GM19438 (cell line): ENCODE measurements at regions not wholly inside any gene's neighbourhood (a gene's known extent, or its start where the extent isn't known, plus 50 kb on each side); places are given as distances from the start of the nearest gene placed in this dataset.

Source experiments
- ATAC-seq: cut with Tn5 transposase; IDR thresholded peaks from one replicate; pipeline ENCODE4 v1.9.1; 2021; ENCODE audit warnings: low read depth; ENCODE audit not compliant: unreplicated experiment

DNA sequence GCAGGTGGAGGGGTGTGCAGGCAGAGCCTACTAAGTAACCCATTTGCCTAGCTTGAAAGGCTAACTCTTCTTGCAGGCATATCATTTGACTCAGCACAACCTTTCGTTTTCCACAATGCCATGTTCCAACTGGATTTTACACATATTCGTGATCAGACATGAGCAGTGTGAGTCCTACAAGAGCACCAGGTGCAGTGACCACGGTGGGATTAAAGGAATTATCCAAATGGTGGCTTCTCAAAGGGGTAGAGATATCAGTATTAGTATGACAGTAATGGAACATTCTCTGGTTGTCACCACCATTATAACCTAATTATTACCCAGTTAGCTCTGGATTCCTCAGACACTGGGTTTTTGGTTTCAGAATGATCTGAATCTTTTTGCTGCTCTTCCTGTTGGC, 323.5 kb downstream of the LMO4 start:
- ATAC-seq, result no peak

DNA sequence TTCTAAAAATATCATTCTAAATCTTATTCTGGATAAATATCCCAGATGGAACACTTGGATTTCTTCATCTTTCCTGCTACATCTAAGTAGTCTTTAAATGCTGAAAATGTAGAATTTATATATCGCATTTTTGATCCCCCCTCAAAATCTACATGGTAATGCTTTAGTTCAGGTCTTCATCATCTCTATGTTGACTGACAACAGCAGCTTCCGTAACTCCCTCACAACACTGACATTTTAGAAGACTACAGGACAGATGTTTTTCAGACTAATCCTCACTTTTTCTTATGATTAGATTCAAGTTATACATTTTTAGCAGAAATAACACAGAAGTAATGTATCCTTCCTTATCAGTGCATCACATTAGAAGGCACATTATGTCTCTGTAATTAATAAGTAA, 336.5 kb downstream of the LMO4 start:
- no peak for ATAC-seq

DNA sequence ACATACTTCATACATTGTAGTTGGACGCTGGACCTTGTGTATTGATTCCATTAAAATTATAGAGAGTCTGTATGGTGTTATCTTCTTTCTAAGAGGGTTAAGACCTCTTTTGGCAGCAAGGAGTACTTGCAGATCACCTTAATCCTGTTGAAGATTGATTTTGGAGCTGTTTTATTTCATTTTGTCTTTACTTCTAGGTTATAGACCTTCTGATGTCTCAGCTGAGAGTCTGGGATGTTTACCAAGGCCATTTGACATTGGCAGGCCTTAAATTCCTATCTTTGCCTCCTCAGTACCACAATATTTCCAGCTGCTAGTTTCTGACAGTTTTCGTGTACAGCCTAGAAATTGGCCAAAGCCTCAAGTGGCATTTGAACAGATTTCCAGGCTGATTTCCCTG, 338.0 kb downstream of the LMO4 start:
- ATAC-seq, result no peak

DNA sequence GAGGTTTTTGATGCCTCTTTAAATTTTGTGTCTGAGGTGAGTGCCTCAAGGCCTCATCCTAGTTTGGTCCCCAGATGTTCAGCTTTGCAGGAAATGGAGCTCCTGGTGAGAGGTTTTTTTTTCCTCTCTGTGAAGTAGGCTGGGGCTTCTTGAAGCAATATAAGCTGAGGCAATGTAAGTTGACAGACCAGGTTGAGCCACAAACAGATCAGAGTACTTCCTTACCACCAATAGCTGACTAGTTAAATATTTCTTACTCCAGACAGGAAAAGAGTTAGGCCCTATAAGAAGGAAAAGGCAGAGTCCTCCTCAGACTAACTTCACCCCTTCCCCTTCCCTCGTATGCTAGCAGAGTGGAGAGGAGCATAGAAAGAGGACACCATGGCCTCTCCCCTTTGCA, 341.0 kb downstream of the LMO4 start:
- no peak for ATAC-seq

DNA sequence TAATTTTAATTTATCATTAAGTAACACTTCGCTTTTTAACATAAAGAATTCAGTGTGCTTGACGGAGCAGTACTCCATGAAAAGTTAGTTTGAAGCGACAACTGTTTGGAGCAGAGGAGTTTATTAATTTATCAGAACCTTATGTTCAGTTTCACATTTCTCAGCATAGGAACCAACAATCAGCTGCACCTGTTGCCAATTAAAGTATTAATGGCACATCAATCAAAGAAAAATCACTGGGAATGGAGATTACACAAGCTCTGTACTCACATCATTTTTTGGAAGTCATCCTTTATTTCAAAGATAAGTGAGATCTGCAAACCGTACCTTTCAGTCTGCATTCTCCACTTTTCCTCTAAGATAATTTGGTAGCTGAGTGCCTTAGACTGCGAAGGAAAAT, 344.6 kb downstream of the LMO4 start:
- no peak for ATAC-seq

DNA sequence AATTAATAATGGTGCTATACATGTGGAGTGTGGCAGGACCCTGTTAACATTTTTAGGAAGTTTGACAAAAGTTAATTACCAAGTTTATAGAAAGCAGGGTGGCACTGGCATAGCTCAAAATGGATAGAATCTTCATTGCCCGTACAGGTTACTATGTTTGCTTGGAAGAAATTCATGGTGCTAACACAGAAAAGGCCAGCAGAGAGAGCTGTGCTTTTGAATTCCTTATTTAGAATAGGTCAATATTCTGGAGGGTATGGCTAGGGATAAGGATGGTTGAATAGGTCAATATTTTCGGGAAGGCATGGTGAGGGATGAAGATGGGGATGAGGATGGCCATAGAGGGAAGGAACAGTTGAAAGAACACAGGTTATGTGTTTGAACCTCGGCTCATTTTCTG, 345.1 kb downstream of the LMO4 start:
- no peak for ATAC-seq

DNA sequence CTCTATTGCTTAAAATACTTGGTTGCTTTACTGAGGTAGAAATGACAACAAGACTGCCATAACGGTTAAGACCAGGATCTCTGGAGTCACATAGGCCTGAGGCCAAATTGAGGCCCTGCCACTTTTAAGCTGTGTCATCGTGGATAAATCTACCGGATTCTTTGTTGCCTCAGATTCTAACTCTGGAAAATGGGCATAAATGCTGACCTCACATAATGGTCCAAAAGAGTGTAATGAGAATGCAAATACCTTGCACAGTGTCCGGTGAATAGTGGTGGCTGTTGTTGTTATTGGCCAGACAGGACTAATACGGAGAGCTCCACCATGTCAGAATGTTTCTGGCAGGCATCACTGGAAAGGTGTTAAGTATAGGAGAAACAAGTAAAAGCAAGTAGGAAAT, 346.1 kb downstream of the LMO4 start:
- ATAC-seq, result no peak

DNA sequence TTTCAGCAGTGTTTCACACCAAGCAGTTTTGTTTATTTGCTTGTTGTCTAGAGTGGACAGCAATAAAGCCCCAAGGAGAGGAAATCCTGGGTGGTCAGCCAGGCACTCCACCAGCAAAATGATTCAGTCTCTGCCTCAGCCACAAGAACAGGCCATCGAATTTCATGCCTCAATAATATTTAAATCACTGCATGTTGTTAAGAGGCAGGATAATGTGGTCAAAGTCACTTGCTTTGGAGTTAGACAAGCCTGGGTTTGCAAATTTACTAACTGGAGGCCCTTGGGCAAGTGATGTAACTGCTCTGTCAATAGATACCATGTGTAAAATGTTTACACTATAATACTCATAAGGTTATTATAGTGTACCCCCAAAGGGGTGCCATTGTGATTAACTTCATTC, 349.6 kb downstream of the LMO4 start:
- no peak for ATAC-seq

DNA sequence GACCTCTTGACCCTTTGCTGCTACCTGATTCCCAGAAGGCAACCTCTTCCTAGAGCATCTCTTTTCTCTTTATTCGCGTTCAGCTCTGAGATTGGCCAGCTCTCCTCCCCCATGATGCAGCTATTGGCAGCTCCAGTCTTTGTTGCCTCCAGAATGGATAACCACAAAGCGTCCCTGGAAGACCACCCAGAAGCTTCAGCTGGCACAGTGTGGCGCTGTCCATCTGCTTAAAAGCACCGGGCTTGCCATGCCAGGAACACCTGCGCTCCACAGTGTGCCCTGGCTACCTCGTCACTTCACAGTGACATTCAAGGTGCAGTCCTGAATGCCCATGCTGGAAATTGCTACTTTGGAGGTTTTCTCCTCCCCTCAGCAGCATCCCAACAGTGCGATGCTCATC, 353.9 kb downstream of the LMO4 start:
- no peak for ATAC-seq

DNA sequence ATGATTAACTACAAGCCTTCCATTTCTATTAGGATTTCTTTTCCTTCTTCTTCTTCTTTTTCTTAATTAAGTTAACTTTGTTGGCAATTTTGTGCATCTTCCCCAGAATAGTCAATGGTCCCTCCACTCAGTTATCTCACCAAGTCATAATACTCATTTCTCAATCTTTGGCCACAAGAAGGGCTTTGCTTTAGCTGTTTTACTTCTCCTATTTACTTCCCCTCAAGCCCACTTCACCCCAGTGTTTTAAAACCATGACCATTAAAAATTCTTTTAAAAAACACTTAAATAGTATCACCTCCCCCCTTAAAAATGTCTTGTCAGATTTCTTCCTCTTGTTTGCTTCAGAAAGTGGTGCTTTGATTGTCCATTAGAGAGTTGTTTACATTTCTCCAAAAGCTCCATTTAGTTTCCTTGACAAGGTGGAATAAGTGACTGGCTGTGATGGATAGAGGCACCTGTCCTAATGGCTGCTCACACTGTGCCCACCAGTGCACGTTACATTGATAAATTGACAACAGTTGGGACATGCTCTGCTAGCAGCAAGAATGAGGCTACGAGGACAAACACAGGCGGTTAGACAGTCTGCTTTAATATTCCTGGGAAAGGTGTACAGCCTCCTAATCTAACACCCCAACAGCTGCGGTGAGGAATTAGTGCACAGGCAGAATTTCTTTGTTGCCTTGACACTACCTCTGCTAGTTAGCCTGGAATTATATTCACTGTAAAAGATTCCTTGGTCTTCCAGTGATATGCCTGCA, 354.7 kb downstream of the LMO4 start:
- ATAC-seq, result no peak

DNA sequence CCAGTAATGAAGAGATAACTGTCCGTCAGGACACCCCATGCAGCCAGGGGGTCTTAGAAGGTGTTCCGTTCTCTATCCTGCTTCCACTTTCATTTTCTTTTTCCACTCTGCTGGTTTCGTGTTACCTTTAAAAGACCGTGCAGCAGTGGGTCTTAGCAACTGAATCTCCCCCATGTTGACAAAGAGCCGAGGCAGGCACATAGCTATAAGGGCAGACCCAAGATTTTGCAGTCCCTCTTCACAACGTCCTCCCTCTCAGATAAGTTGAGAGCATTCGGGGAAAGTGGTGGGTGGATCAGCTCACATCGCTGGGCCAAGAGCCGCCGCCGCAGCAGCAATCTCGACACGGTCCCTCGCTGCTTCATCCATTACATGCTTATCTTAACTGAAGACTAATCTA, 355.5 kb downstream of the LMO4 start:
- no peak for ATAC-seq

DNA sequence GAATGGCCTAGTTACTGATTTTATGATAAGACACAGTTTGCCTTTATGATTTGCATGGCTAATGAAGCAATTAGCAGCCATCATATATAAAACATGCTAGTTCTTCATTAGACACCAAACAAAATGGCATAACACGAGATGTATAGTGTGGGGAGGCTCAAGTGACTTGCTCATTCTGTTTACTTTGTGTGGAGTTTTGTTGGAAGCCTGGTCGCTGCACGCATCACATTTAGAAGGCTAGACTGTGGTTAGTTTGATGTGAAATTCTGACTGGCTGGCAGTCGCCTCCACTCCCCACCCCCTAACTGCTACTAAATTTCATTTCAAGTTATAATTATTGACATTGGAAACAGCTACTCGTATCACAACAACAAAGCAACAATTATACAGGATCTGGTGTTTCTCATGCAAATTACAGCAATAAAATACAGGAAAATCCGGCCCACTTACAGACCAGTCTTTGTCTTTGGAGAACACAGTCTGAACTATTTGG, 356.1 kb downstream of the LMO4 start:
- ATAC-seq, result no peak

DNA sequence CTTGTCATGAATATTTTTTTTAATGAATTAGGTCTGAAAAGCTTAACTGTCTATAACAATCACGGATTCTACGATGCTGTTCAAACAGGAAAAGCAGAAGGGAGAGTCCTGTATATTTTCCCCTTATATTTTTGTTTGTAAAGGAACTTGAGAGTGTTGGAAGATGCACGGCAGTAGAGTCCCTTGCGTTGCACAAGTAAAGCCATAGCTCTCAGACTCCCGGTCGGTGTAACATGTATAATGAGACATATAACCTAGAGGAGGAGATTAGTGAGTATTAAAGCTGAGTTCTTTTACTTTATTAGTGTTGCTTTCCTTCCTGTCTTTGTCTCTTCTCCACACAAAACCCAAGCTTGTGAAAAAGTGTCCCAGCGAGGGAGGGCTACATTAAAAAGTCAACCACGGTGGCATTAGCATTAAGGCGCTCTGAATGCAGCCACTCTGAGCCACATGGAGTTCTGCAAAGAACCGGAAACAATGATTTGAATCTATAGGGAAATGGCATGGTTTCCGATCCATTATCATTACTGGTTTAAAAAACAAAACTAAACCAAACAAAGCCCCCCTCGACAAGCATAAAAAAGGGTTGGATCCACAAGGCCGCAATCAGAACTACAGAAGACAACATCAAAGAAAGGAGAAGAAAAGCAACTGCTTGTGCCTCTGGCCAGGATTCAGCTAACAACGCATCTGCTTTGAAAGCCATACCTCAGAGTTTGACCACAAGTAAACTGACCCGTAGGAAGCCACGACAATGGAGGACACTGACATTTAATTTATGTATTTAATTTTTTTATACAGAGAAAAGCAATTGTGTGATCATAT, 356.8 kb downstream of the LMO4 start:
- ATAC-seq, result no peak

DNA sequence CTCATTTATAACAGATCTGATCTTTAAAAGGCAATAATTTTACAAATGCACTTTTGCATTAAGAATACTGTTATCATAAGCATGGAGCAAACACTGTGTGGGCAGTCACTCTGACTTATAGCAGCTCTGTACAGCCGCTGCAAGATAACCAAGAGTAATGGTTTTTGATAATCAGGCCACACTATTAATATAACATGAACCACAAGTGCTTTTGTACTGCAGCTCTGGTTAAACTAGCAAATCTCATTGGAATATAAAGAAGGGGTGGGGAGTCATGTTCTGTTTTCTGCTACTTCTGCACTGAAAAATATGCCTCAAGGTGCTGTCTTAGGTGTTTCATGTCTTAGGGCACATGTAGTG, 357.4 kb downstream of the LMO4 start:
- ATAC-seq, result no peak

DNA sequence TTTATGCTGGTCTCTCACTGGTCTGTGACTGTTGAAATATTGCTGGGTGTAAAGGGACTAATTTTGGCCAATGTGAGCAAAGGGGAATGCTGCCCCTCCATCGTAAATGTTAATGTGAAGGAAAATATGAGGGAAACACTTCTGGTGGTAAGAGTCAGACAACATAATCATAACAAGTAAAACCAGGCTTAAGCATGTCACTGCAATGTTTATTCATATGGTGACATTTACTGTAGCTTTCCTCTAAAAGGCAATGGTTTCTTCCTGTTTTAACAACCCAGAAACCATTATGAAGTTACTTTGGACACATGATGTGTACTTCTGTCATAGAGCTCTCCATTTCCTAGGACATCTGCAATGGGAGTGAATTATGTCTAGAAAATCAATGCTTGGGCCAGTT, 358.0 kb downstream of the LMO4 start:
- ATAC-seq, result no peak

DNA sequence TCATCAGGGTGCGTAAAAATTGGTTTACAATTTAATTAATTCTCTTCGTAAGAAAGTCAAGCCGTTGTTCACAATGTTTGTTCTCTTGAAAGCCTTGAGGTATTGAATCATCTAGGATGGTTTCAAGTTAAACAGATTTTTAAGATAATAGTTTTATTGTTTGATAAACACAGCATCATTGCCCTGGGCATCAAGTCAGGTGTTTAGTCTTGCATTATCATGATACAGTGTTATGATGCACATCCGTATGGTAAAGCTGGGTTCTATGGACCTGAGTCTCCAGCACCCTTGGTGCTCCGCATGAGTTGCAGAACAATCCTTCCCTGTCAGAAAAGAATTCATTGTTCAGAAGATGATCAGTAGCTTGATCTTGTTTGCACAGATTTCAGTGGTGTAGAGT, 359.5 kb downstream of the LMO4 start:
- no peak for ATAC-seq

DNA sequence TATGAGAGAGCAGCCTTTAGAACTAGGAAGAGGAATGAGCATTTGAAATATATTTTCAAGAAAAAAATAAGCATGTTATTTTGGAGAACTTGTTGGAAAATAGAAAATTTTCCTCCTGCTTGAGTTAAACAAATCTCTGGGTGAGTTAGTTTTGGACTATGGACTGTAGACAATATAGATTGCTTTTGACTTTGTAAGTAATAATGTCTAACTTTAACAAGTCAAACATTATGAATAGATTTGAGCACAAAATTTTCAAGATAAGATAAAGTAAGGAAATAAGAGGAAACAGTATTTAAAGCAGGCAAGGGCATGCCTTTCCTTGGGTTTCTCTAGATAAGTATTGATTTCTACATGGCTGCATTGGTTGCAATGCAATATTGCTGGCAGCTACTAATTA, 360.8 kb downstream of the LMO4 start:
- ATAC-seq, result no peak

DNA sequence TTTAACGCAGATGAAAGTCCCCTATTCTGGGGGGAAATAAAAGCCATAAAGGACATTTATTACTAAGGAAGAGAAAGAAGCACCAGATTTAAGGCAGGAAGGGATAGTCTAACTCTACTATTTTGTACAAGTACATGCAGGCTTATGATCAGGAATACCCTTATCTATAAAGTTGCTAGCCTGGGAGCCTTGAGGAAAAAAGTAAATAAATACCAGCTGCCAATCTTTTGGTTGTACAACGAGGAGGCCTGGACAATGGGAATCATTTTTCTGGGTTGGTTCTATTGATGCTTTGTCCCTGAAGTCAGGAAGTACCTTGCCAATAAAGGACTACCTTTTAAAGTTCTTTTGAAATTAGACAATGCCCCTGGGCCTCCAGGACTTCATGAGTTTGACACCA, 367.8 kb downstream of the LMO4 start:
- ATAC-seq, result no peak

DNA sequence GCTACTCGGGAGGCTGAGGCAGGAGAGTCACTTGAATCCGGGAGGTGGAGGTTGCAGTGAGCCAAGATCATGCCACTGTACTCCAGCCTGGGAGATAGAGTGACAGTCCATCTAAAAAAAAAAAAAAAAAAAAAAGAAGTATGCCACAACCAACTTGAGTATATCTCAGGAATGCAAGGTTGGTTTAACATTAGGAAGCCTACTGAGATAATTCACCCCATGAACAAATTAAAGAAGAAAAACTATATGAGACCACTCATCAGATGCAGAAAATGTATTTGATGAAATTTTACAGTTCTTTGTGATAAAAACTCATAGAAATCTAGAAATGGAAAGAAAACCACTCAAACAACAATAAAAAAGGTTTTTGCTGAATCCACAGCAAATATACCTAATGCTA, 373.8 kb downstream of the LMO4 start:
- ATAC-seq, result no peak

DNA sequence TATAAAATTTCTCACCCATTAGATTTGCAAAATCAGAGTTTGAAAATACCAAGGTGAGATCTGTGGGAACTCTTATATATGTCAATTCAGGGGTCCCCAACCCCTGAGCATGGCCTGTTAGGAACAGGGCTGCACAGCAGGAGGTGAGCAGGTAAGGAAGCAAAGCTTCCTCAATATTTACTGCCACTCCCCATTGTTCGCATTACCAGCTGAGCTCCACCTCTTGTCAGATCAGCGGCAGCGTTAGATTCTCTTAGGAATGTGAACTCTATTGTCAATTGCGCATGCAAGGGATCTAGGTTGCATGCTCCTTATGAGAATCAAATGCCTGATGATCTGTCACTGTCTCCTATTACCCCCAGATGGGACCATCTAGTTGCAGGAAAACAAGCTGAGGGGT, 376.6 kb downstream of the LMO4 start:
- no peak for ATAC-seq

DNA sequence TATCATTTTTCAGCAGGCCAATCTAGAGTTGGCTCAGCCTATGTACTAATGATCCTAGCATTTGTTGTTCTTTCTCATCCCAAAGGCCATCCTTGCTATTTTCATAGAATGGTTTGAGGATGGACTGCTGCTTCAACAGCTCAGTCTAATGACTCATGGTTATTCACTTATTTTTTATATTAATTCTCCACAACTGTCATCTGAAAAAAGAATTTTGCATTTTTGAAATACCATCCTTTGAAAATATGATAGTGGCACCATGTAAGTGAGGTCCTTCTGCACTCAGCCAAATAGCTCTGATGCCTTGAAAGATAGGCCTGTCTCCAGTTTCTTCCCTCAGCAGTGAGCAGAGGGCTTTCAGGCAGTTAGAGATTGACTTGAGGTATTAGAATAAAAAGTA, 377.5 kb downstream of the LMO4 start:
- ATAC-seq, result no peak

DNA sequence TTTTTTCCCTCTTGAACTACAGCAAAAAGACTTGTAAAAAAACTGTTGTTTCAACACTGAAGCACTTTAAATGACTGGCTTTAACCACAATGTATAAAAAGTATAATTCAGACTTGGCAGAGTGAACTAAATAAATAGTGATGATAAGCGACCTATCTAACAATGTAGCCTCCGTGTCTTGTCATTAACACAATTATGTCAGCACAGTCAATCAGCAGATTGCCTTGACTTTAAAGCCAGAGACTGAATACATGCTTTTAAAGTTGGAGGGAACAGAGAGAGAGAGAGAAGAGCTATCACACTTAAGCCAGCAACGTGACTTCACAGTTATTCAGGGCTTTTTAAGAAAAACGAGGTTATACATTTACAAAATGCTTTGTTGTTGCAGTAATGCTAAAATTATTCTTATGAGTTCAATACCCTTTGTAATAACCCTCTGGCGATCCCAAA, 378.1 kb downstream of the LMO4 start:
- ATAC-seq, result no peak
